GM18861 (cell line): ENCODE measurements at regions not wholly inside any gene's neighbourhood (a gene's known extent, or its start where the extent isn't known, plus 50 kb on each side); places are given as distances from the start of the nearest gene placed in this dataset.

Experiments
- ATAC-seq: cut with Tn5 transposase; IDR thresholded peaks from one replicate; pipeline ENCODE4 v1.9.1; 2021; ENCODE audit not compliant: unreplicated experiment

GRCh38 chr4:173934201-173934600, 349.3 kb downstream of the FBXO8 start:
- no peak for ATAC-seq

GRCh38 chr4:173932701-173933100, 350.8 kb downstream of the FBXO8 start:
- no peak for ATAC-seq

- no peak for ATAC-seq
Observed at GRCh38 chr4:173930329-173930967, 353.0 kb downstream of the FBXO8 start.

GRCh38 chr4:173929921-173930320, 353.5 kb downstream of the FBXO8 start:
- no peak for ATAC-seq

- peak; percentile 74 for ATAC-seq
Observed at GRCh38 chr4:173924561-173924960, 358.9 kb downstream of the FBXO8 start.

- no peak for ATAC-seq
Observed at GRCh38 chr4:173919861-173920260, 363.6 kb downstream of the FBXO8 start.

- ATAC-seq, result no peak
Observed at GRCh38 chr4:173919196-173919595, 364.3 kb downstream of the FBXO8 start.

GRCh38 chr4:173917255-173917960, 366.1 kb downstream of the FBXO8 start:
- ATAC-seq, result no peak

GRCh38 chr4:173913496-173913895, 370.0 kb downstream of the FBXO8 start:
- no peak for ATAC-seq

GRCh38 chr4:173912384-173912783, 371.1 kb downstream of the FBXO8 start:
- no peak for ATAC-seq

GRCh38 chr4:173910891-173911290, 372.6 kb downstream of the FBXO8 start:
- ATAC-seq, result no peak

- no peak for ATAC-seq
Observed at GRCh38 chr4:173909294-173909693, 374.2 kb downstream of the FBXO8 start.

GRCh38 chr4:173899813-173900212, 369.8 kb upstream of the HAND2 start:
- ATAC-seq, result no peak

- no peak for ATAC-seq
Observed at GRCh38 chr4:173891072-173891471, 361.0 kb upstream of the HAND2 start.

GRCh38 chr4:173883821-173884220, 353.8 kb upstream of the HAND2 start:
- ATAC-seq, result no peak

- ATAC-seq, result no peak
Observed at GRCh38 chr4:173880897-173881296, 350.9 kb upstream of the HAND2 start.

- ATAC-seq, result no peak
Observed at GRCh38 chr4:173879509-173879908, 349.5 kb upstream of the HAND2 start.

GRCh38 chr4:173878701-173879100, 348.7 kb upstream of the HAND2 start:
- ATAC-seq, result no peak

GRCh38 chr4:173871643-173872042, 341.6 kb upstream of the HAND2 start:
- no peak for ATAC-seq

GRCh38 chr4:173866322-173867026, 336.4 kb upstream of the HAND2 start:
- no peak for ATAC-seq

- ATAC-seq, result no peak
Observed at GRCh38 chr4:173862754-173863153, 332.7 kb upstream of the HAND2 start.

GRCh38 chr4:173860094-173860493, 330.1 kb upstream of the HAND2 start:
- no peak for ATAC-seq
